Panc1 (cell line): ENCODE measurements at regions not wholly inside any gene's neighbourhood (a gene's known extent, or its start where the extent isn't known, plus 50 kb on each side); places are given as distances from the start of the nearest gene placed in this dataset.

Source experiments
- ATAC-seq: fragments of 200-7000 bp; cut with Tn5 transposase; 2 replicates; pipeline ENCODE4 v1.9.1; 2020; ENCODE audit warnings: mild to moderate bottlenecking, moderate library complexity
- BruUV-seq: library from RNA; stranded (reverse); fragments of 400-500 nt; replicated peaks from 2 replicates; lab custom pipeline; 2021; lab: Mats Ljungman, UMichigan
- CTCF ChIA-PET: fragments of 300-600 bp; sonication (Branson Sonifier 250); formaldehyde crosslinking; loops from one replicate; lab custom pipeline; 2022; ENCODE audit warnings: antibody characterized with exemption; lab: Charles Lee
- POLR2A ChIA-PET: fragments of 300-600 bp; sonication (Branson Sonifier 250); formaldehyde crosslinking; loops from one replicate; lab custom pipeline; 2022; ENCODE audit warnings: antibody characterized with exemption; lab: Charles Lee
- DNase-seq: peaks from one replicate; pipeline ENCODE4 v3.0.0-alpha.2; 2010; ENCODE audit warnings: low read depth, low spot score
- H3K27ac ChIP-seq: 2 replicates; pipeline ENCODE4 v1.5.1; 2011; ENCODE audit warnings: mild to moderate bottlenecking, low read length, inconsistent platforms
- H3K27me3 ChIP-seq: fragments of 200-500 bp; sonication (Bioruptor generic); 2 replicates; pipeline ENCODE4 v1.6.0; 2014; ENCODE audit warnings: low read length, inconsistent platforms; ENCODE audit not compliant: control insufficient read depth, insufficient read depth
- H3K36me3 ChIP-seq: fragments of 200-500 bp; sonication (Bioruptor generic); 2 replicates; pipeline ENCODE4 v1.5.1; 2014; ENCODE audit warnings: inconsistent platforms, mild to moderate bottlenecking, low read length, moderate library complexity; ENCODE audit not compliant: control insufficient read depth, insufficient read depth
- H3K4me1 ChIP-seq: 2 replicates; pipeline ENCODE4 v1.5.1; 2011; ENCODE audit warnings: inconsistent platforms, mild to moderate bottlenecking, low read length, moderate library complexity; ENCODE audit not compliant: control insufficient read depth, insufficient read depth
- H3K4me3 ChIP-seq, 2 experiments: 2 replicates each; pipeline ENCODE4 v1.5.1; 2011 to 2012; ENCODE audit warnings: low read depth in 2 of 2, low read length in 2 of 2, mild to moderate bottlenecking in 2 of 2, inconsistent platforms in 1 of 2, moderate library complexity in 1 of 2
- H3K9me3 ChIP-seq: fragments of 200-500 bp; sonication (Bioruptor generic); 2 replicates; pipeline ENCODE4 v1.5.1; 2014; ENCODE audit warnings: low read depth, mild to moderate bottlenecking, inconsistent platforms, low read length, moderate library complexity; ENCODE audit not compliant: control insufficient read depth, insufficient read depth
- CTCF ChIP-seq: fragments of 450-650 bp; IDR thresholded peaks from 2 replicates; pipeline ENCODE4 v1.5.1; 2017; ENCODE audit warnings: mild to moderate bottlenecking
- POLR2AphosphoS5 ChIP-seq: IDR thresholded peaks from 2 replicates; pipeline ENCODE4 v1.6.1; 2012; ENCODE audit warnings: mild to moderate bottlenecking, low read depth, low read length, moderate library complexity
- SIN3A ChIP-seq: IDR thresholded peaks from 2 replicates; pipeline ENCODE4 v1.6.1; 2012; ENCODE audit warnings: low read depth, mild to moderate bottlenecking, low read length, moderate library complexity, borderline replicate concordance; ENCODE audit not compliant: insufficient read depth
- TCF7L2 ChIP-seq: IDR thresholded peaks from 2 replicates; pipeline ENCODE4 v1.6.1; 2011; ENCODE audit warnings: mild to moderate bottlenecking, low read depth, low read length, inconsistent platforms
- in situ Hi-C: cut with HindIII; loops from 2 replicates; pipeline ENCODE4 v1.10.0; 2016; ENCODE audit warnings: low sequenced_read_pairs, low pct_unique_long_range_greater_than_20kb
- intact Hi-C: fragments of 100-400 bp; cut with micrococcal nuclease; formaldehyde crosslinking; loops from one replicate; pipeline ENCODE4 v1.10.0; 2022; ENCODE audit not compliant: unreplicated experiment
- TF ChIP-seq, protein P1 (sequence below), 2 experiments: IDR thresholded peaks; 2 replicates each; pipeline ENCODE4 v1.6.1; 2011 to 2012; ENCODE audit warnings: low read depth in 2 of 2, control low read depth in 1 of 2, low read length in 1 of 2, mild to moderate bottlenecking in 1 of 2, moderate library complexity in 1 of 2; ENCODE audit not compliant: insufficient read depth in 1 of 2

- Histone ChIP-seq H3K9me3 (no peaks in the 10 kb centered on the region), H3K27me3 (no peaks in the 10 kb centered on the region), H3K27ac (peak overlapping the region; percentile 20; the same call in 1 of the 2 replicates), H3K4me1 (0 out of 2 replicates have a peak, but pooled peaks cover 3% of the 10 kb centered on the region), H3K4me3 (no peak overlapping the region), H3K36me3 (no peaks in the 10 kb centered on the region)
- ChIA-PET CTCF (no interaction called here), POLR2A (no interaction called here)
- no peak for DNase-seq
- intact Hi-C loops: no loop called here
- no TSS peak for BruUV-seq
- peak; percentile 62; the same call in 1 of the 2 replicates for ATAC-seq
- in situ Hi-C loops: no loop called here
- TF ChIP-seq POLR2AphosphoS5 (no peak), SIN3A (no peak), TCF7L2 (no peak)
These were observed 67.0 kb upstream of the TPM1 start for GRCh38 chr15:62975515-62975914.

DNA sequence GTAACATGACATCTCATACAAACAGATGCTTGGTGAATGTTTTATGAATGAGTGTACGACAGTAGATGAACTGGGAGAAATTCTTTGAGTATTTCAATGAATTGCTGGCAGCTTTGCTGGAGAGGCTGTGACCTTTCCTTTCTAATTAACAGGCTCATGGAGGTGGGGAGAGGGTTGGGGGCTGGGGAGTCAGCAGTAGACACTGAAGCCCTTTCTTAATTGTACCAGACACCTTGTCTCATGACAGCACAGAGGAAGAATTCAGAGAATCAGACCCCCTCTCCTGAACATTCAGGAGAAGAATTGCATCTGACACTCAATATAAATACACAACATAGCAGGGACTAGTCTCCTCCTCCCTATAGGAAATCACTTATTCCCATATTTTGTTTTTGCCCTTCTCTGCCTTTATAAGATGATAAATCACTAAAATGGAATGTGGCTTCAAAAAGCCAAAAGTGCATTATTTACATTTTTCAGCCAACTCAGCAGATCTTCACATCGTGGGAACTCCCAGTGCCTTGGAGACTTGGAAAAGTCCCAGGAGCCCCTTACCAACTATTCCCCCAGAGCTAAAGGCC, 66.2 kb upstream of the TPM1 start:
- Histone ChIP-seq H3K27me3 (no peaks in the 10 kb centered on the region), H3K4me1 (0 out of 2 replicates have a peak, but pooled peaks cover 3% of the 10 kb centered on the region), H3K36me3 (no peaks in the 10 kb centered on the region), H3K27ac (peak overlapping the region; percentile 20; the same call in 1 of the 2 replicates), H3K9me3 (no peaks in the 10 kb centered on the region), H3K4me3 (no peak overlapping the region)
- intact Hi-C loops (no loop called here), in situ Hi-C loops (no loop called here)
- no TSS peak for BruUV-seq
- DNase-seq: no peak
- peak; percentile 72 for ATAC-seq
- TF ChIP-seq POLR2AphosphoS5 (no peak), CTCF (no peak), TCF7L2 (no peak), SIN3A (no peak)
- TF ChIP-seq, protein P1, sequence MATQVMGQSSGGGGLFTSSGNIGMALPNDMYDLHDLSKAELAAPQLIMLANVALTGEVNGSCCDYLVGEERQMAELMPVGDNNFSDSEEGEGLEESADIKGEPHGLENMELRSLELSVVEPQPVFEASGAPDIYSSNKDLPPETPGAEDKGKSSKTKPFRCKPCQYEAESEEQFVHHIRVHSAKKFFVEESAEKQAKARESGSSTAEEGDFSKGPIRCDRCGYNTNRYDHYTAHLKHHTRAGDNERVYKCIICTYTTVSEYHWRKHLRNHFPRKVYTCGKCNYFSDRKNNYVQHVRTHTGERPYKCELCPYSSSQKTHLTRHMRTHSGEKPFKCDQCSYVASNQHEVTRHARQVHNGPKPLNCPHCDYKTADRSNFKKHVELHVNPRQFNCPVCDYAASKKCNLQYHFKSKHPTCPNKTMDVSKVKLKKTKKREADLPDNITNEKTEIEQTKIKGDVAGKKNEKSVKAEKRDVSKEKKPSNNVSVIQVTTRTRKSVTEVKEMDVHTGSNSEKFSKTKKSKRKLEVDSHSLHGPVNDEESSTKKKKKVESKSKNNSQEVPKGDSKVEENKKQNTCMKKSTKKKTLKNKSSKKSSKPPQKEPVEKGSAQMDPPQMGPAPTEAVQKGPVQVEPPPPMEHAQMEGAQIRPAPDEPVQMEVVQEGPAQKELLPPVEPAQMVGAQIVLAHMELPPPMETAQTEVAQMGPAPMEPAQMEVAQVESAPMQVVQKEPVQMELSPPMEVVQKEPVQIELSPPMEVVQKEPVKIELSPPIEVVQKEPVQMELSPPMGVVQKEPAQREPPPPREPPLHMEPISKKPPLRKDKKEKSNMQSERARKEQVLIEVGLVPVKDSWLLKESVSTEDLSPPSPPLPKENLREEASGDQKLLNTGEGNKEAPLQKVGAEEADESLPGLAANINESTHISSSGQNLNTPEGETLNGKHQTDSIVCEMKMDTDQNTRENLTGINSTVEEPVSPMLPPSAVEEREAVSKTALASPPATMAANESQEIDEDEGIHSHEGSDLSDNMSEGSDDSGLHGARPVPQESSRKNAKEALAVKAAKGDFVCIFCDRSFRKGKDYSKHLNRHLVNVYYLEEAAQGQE (IDR thresholded peaks at IDR 0.05; ENCODE audit: insufficient read depth in 1 of 2, low read depth in 2 of 2, low read length in 1 of 2): no peak
- ChIA-PET POLR2A (no interaction called here), CTCF (no interaction called here)
